Smooth muscle cell (in vitro differentiated cells): ENCODE measurements at regions not wholly inside any gene's neighbourhood (a gene's known extent, or its start where the extent isn't known, plus 50 kb on each side); places are given as distances from the start of the nearest gene placed in this dataset.
"Not testable (repeated sequence)": the region's sequence is repeated elsewhere in the genome, so short reads cannot be mapped to it uniquely, and the experiment has no call there.

Experiments
- DNase-seq: peaks from one replicate; lab custom pipeline; 2025; ENCODE audit not compliant: unreplicated experiment; lab: John Stamatoyannopoulos, UW
- H2AFZ ChIP-seq: fragments of 200-600 bp; sonication (generic); 2 replicates; pipeline ENCODE4 v1.6.0; 2016; ENCODE audit warnings: antibody characterized with exemption, low read depth, mild to moderate bottlenecking
- H3F3A ChIP-seq: fragments of 200-600 bp; sonication (generic); 2 replicates; pipeline ENCODE4 v1.6.0; 2017; ENCODE audit warnings: antibody characterized with exemption, low read depth
- H3K27ac ChIP-seq: fragments of 200-600 bp; sonication (generic); 2 replicates; pipeline ENCODE4 v1.5.1; 2016; ENCODE audit warnings: low read depth, mild to moderate bottlenecking
- H3K27me3 ChIP-seq: fragments of 200-600 bp; sonication (generic); 2 replicates; pipeline ENCODE4 v1.6.1; 2016; ENCODE audit warnings: low read depth, mild to moderate bottlenecking
- H3K36me3 ChIP-seq: fragments of 200-600 bp; sonication (generic); 2 replicates; pipeline ENCODE4 v1.5.1; 2016; ENCODE audit warnings: low read depth
- H3K4me1 ChIP-seq: fragments of 200-600 bp; sonication (generic); 2 replicates; pipeline ENCODE4 v1.5.1; 2016; ENCODE audit warnings: low read depth
- H3K4me2 ChIP-seq: fragments of 200-600 bp; sonication (generic); 2 replicates; pipeline ENCODE4 v1.6.0; 2016; ENCODE audit warnings: mild to moderate bottlenecking
- H3K4me3 ChIP-seq: fragments of 200-600 bp; sonication (generic); 2 replicates; pipeline ENCODE4 v1.5.1; 2016; ENCODE audit warnings: mild to moderate bottlenecking
- H3K79me2 ChIP-seq: fragments of 200-600 bp; sonication (generic); 2 replicates; pipeline ENCODE4 v1.6.0; 2016; ENCODE audit warnings: low read depth, mild to moderate bottlenecking
- H3K9ac ChIP-seq: fragments of 200-600 bp; sonication (generic); 2 replicates; pipeline ENCODE4 v1.6.0; 2016; ENCODE audit warnings: low read depth
- H3K9me3 ChIP-seq: fragments of 200-600 bp; sonication (generic); replicated peaks from 2 replicates; pipeline ENCODE4 v1.5.1; 2016; ENCODE audit warnings: low read depth
- H4K20me1 ChIP-seq: fragments of 200-600 bp; sonication (generic); 2 replicates; pipeline ENCODE4 v1.6.0; 2016; ENCODE audit warnings: low read depth
- WGBS: methylation state at CpG from one replicate; pipeline ENCODE4 v1.1.7; 2016; ENCODE audit warnings: low lambda C conversion rate; 5-methylcytosine and 5-hydroxymethylcytosine counted together
- TF ChIP-seq, protein P1 (sequence below): fragments of 200-600 bp; sonication (generic); IDR thresholded peaks from 2 replicates; pipeline ENCODE4 v1.5.1; 2017; ENCODE audit warnings: borderline replicate concordance, mild to moderate bottlenecking, antibody characterized with exemption; ENCODE audit not compliant: insufficient read depth, poor library complexity, severe bottlenecking

DNA sequence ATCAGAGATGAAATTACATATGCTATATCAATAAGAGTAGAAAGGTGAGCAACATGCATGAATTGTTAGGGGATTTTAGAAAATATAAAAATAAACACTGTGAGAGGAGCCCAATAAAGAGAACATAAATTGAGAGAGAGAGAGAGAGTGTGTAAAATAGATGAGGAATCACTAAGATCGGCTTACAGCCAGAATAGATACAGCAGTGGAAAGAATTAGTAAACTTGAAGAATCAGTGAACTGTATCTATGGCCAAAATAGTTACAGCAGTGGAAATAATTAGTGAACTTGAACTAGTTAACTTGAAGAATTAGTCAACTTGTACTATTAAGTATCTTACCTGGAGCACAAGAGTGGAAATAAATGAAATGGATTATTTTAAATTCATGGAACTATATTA is 284.3 kb upstream of the RAI14 start:
- H3K36me3 ChIP-seq, H4K20me1 ChIP-seq, DNase-seq, H3K4me3 ChIP-seq, H3K4me1 ChIP-seq, H3K79me2 ChIP-seq, H3K27ac ChIP-seq, H3K4me2 ChIP-seq, H3K27me3 ChIP-seq, H3K9ac ChIP-seq, H2AFZ ChIP-seq, H3F3A ChIP-seq, H3K9me3 ChIP-seq: not testable (repeated sequence)
- 88% methylated on average over 1 of the region's 1 CpG for WGBS

DNA sequence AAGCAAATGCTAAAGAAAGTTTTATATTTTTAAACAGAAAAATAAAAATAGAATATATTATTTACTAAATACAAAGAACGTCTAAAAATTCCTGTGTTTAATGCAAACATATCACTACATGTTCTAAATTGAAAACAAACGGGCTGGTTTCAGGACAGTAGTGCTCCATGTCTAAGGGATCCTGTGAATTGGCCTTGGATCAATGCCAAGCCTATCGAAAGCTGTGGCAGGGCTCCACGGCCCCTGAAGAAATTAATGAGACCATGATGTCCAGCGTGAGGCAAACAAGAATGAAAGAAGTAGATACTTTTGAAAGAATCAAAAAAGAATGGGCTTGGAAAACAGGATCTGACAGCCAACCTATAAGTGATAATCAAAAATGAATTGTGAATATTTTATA is 283.4 kb upstream of the RAI14 start:
- H3K9ac ChIP-seq, H3K27me3 ChIP-seq, H3K4me2 ChIP-seq, H3K79me2 ChIP-seq, DNase-seq, H3K4me3 ChIP-seq, H2AFZ ChIP-seq, H4K20me1 ChIP-seq, H3K4me1 ChIP-seq, H3F3A ChIP-seq, H3K27ac ChIP-seq, H3K9me3 ChIP-seq, H3K36me3 ChIP-seq: not testable (repeated sequence)
- 92% methylated on average over 5 of the region's 5 CpGs for WGBS

DNA sequence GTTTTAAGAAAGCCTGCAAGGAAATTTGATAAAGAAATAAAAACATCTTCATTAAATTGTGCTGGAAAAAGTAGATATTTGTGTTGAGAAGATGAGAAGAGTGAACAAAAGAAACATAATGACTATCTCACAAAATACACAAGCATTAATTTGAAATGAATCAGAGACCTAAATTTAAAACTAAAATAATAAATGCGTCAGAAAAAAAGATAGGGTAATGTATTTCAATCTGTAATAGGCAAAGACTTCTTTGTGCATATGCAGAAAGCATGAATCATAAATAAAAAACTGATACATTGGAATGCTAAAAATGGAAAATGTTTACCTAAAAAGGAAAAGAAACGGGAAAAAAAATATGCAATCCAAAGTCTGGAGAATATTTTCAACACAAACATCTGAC is 278.5 kb upstream of the RAI14 start:
- not testable (repeated sequence) for H3K4me3 ChIP-seq, H3K4me2 ChIP-seq, H2AFZ ChIP-seq, H3K79me2 ChIP-seq, DNase-seq, H3K4me1 ChIP-seq, H3K9ac ChIP-seq, H3K36me3 ChIP-seq, H3K27me3 ChIP-seq, H3F3A ChIP-seq, H3K9me3 ChIP-seq, H4K20me1 ChIP-seq, H3K27ac ChIP-seq
- whole genome bisulfite sequencing, result 90% methylated on average over 2 of the region's 2 CpGs

GRCh38 chr5:34378498-34378897 is 277.6 kb upstream of the RAI14 start:
- H3K27me3 ChIP-seq, H3F3A ChIP-seq, H2AFZ ChIP-seq, H3K9ac ChIP-seq, H3K9me3 ChIP-seq, H3K4me2 ChIP-seq, H3K79me2 ChIP-seq, H3K27ac ChIP-seq, H4K20me1 ChIP-seq, H3K36me3 ChIP-seq, H3K4me3 ChIP-seq, H3K4me1 ChIP-seq, DNase-seq: not testable (repeated sequence)
- WGBS, result 88% methylated on average over 2 of the region's 2 CpGs

DNA sequence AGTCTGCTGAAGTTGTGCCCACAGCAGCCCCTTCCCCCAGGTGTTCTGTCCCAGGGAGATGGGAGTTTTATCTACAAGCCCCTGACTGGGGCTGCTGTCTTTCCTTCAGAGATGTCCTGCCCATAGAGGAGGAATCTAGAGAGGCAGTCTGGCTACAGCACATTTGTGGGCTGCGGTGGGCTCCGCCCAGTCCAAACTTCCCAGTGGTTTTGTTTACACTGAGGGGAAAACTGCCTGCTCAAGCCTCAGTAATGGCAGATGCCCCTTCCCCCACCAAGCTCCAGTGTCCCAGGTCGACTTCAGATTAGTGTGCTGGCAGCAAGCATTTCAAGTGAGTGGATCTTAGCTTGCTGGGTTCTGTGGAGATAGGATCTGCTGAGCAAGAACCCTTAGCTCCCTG is 267.4 kb upstream of the RAI14 start:
- H3K4me2 ChIP-seq, H2AFZ ChIP-seq, H3K27me3 ChIP-seq, H3K79me2 ChIP-seq, H3K36me3 ChIP-seq, H3K9me3 ChIP-seq, DNase-seq, H3K4me1 ChIP-seq, H4K20me1 ChIP-seq, H3K4me3 ChIP-seq, H3K9ac ChIP-seq, H3F3A ChIP-seq, H3K27ac ChIP-seq: not testable (repeated sequence)
- WGBS, result 56% methylated on average over 3 of the region's 3 CpGs

GRCh38 chr5:34409373-34409772 is 246.8 kb upstream of the RAI14 start:
- Histone ChIP-seq H3K36me3 (no peaks in the 10 kb centered on the region), H3K4me3 (no peak overlapping the region), H3K4me1 (peaks cover 36% of the 10 kb centered on the region), H3K79me2 (no peaks in the 10 kb centered on the region), H3K27me3 (no peaks in the 10 kb centered on the region), H3K9ac (no peak overlapping the region), H3K27ac (no peak overlapping the region), H4K20me1 (no peaks in the 10 kb centered on the region), H3F3A (no peaks in the 10 kb centered on the region), H2AFZ (no peak overlapping the region), H3K4me2 (no peak overlapping the region), H3K9me3 (no peaks in the 10 kb centered on the region)
- TF ChIP-seq, protein P1, sequence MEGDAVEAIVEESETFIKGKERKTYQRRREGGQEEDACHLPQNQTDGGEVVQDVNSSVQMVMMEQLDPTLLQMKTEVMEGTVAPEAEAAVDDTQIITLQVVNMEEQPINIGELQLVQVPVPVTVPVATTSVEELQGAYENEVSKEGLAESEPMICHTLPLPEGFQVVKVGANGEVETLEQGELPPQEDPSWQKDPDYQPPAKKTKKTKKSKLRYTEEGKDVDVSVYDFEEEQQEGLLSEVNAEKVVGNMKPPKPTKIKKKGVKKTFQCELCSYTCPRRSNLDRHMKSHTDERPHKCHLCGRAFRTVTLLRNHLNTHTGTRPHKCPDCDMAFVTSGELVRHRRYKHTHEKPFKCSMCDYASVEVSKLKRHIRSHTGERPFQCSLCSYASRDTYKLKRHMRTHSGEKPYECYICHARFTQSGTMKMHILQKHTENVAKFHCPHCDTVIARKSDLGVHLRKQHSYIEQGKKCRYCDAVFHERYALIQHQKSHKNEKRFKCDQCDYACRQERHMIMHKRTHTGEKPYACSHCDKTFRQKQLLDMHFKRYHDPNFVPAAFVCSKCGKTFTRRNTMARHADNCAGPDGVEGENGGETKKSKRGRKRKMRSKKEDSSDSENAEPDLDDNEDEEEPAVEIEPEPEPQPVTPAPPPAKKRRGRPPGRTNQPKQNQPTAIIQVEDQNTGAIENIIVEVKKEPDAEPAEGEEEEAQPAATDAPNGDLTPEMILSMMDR, result no peak
- no peak for DNase-seq
